HG03520 (cell line): ENCODE measurements at regions not wholly inside any gene's neighbourhood (a gene's known extent, or its start where the extent isn't known, plus 50 kb on each side); places are given as distances from the start of the nearest gene placed in this dataset.

Source experiments
- ATAC-seq: cut with Tn5 transposase; IDR thresholded peaks from one replicate; pipeline ENCODE4 v1.9.1; 2021; ENCODE audit warnings: mild to moderate bottlenecking, moderate library complexity; ENCODE audit not compliant: unreplicated experiment

- no peak for ATAC-seq
These were observed 505.1 kb downstream of the FOXO1 start for GRCh38 chr13:40161351-40161810.

- ATAC-seq: no peak
These were observed 504.5 kb downstream of the FOXO1 start for GRCh38 chr13:40161931-40162330.

- no peak for ATAC-seq
These were observed 503.1 kb downstream of the FOXO1 start for GRCh38 chr13:40163066-40164000.

GRCh38 chr13:40164133-40164532 is 502.3 kb downstream of the FOXO1 start:
- ATAC-seq: no peak

DNA sequence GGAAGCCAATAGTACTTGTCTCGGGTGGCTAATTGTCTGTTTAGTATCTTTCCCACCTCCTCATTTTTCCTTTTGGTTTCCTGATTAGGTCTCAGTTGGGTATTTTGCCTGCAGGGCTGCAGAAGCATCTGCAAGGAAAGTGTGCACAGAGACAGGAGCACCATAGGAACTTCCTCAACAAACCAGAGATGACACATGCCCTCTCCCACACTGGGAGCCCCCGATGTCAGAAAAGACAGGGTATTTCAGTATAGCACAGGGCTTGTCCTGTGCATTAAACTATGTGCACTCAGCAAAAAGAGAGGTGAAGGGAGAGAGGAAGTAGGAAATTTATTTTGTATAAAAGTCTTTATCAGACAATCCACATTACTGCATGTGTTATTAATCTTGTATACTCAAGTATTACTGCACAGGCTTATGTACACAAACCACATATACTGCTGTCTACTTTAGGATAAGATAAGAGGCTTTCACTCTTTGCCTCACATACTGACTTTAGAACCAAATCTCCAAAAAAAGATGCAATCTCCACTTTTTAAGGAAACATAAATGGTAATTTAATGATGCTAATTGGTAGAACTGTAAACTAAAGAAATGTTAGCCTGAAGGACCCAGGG is 501.0 kb downstream of the FOXO1 start:
- ATAC-seq: no peak

GRCh38 chr13:40167327-40167726 is 499.1 kb downstream of the FOXO1 start:
- ATAC-seq: no peak

DNA sequence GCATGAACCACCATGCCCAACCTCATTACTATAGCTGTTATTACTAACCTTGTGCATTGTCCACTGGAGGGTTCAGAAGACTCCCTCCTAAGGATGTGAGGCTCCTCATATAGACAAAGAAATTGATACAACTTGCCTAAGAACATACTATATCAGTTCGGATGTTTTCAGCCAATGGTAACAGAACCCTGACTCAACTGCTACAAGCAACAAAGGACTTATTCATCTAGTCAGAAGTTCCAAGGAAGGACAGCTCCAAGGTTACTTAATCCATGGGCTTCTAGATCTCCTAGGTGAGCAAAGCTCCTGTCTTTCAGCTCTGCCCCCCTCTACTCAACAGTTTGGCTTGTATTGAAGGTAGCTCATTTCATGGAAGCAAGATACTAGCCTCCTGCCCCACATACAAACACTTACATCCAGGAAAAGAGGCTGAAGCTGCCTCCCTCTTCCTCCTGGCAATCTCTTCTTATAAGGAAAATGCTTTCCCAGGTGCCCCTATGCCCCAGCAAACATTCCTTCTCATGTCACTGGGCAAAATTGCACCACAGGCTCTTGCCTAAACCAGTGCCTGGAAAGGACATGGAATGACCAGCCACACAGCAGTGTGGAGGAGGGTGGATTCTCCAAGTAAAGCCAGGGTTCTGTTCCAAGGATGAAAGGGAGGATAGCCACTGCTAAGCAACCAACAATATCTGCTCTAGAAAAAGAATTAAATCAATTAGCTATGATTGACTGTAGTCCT is 497.8 kb downstream of the FOXO1 start:
- no peak for ATAC-seq

DNA sequence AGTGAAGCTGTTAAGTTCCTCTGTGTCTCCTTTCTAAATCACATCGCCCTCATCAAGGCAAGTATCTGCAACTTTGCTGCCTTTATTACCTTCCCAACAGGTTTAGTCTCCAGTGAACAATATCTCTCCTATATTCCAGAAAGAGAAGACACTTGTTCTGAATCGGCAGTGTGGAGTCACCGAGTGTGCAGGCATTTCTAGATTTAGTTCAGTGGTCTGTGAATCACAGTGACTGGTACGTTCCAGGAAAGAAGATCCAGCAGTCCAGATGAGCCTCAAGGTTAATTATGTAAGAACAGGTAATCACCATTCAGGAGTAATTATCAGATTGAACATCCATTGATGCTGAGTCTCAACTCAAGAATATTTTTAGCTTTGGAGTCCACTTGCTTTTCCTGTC is 497.0 kb downstream of the FOXO1 start:
- ATAC-seq: no peak

DNA sequence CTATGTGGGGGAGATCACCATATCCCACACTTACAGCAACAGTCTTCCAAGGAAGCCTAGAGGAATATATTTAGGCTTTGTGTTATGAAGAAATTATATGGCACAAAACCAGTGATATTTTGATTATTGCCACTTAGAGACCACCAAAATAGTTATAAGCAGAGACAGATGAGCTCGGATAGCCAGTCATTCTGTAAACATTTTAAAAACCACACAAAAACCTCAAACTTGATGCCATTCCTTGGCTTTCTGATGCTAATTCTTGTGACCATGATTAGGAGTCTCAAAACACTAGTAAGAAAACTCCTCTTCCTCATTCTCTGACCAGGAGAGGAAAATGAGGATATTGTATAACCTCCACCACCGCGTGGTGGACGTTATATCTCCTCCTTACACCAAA is 496.4 kb downstream of the FOXO1 start:
- no peak for ATAC-seq

- ATAC-seq: no peak
These were observed 495.5 kb downstream of the FOXO1 start for GRCh38 chr13:40170982-40171381.

DNA sequence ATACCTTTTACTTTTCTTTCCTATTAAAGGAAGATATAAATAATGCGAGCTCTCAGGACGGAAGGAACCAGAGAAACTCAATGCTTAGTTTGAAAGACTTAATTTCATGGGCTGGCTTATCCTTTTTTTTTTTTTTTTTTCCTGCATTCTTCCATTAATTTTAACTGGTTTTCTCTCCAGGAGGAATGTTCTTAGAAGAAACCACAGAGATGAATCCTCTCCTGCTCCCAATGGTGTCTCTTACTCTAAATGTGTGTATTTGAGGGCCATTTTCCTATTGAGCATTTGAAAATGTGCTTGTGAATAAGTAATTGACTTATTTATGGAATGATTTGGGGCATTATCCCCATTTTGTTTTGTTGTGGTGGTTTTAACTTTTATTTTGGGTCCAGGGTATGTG is 494.9 kb downstream of the FOXO1 start:
- no peak for ATAC-seq

DNA sequence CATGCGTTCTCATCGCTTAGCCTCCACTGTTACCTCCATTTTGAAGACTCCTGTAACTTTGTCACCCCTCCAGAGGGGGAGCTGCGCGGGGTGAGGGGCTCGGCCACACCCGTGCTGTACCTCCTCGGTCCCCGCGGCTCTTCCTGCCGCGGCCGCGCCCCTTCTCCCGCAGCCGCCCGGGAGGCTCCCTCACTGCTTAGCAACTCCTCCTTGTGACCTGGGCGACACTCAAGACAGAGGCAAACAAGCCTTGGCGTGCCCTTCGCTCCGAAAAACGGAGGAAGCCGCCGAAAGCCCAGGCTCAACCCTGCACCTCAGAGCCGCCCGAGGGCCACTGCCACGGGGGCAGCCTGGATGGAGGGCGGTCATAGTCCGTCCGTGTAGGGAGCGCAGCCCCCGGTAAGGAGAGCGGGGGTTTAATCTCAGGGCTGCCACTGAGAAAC is 494.3 kb downstream of the FOXO1 start:
- no peak for ATAC-seq

GRCh38 chr13:40172878-40173277 is 493.6 kb downstream of the FOXO1 start:
- ATAC-seq: no peak

DNA sequence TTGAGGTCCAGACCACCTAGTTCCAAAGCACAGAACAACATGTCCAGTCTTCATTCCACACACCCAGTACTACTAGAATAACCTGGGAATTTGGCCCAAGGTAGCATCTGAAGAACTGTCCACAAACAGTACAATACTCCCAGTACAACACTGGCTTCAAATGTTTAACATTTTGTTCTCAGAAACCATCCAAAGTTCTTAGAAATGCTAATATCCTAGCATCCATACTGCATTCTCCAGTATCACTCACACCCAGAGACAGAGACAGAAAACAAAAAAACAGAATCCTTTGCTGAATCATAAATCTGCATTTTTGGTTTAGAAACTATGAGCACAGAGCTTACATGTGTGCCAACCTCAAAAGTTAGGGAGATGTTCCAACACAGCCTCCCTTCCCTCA is 490.8 kb downstream of the FOXO1 start:
- no peak for ATAC-seq

DNA sequence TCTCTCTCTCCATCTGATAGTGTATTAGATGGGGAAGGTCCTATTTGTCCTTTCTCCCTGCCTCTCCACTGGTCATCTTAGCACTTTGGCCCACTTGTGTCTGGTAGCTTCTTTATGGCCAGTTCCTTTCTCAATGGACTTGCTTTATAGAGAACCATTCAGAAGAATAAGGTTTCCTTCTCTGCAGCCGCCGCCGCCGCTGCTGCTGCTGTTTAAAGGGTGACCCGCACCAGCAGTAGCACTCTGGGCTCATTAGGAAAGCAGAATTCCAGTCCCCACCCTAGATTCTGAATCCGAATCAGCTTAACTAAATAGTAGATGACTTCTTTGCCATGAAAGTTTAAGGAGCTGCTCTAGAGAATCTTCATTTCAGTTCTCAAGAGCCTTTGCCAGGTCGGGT is 490.2 kb downstream of the FOXO1 start:
- no peak for ATAC-seq

DNA sequence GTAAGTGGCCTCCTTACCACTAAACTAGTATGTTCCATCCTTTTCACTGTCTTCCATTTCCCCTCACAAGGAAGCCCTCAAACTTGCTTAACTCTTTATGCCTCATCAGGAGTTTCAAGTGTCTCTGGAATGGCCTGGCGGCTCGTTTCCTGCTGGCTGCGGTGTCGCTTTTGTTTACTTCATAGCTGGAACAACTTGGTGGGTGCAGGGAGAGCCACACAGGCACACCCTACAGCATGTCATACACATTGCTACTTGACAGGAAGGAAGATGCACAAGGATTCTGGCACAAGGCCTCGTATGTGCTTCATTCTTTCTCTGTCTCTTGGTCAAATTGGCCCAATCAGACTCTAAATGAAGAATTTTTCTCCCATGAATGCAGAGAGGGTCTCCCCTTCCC is 488.3 kb downstream of the FOXO1 start:
- no peak for ATAC-seq

GRCh38 chr13:40179445-40180281 is 486.8 kb downstream of the FOXO1 start:
- ATAC-seq: no peak

- ATAC-seq: no peak
These were observed 485.7 kb downstream of the FOXO1 start for GRCh38 chr13:40180776-40181175.

GRCh38 chr13:40181203-40181845 is 485.1 kb downstream of the FOXO1 start:
- ATAC-seq: no peak

- no peak for ATAC-seq
These were observed 483.9 kb downstream of the FOXO1 start for GRCh38 chr13:40182591-40182990.
